ENCODE measurements at regions not wholly inside any gene's neighbourhood (a gene's known extent, or its start where the extent isn't known, plus 50 kb on each side); places are given as distances from the start of the nearest gene placed in this dataset.
A peak's percentile ranks its signal among the peaks of the same experiment; 100 is the strongest.
"Not testable (repeated sequence)": the region's sequence is repeated elsewhere in the genome, so short reads cannot be mapped to it uniquely, and the experiment has no call there.

DNA sequence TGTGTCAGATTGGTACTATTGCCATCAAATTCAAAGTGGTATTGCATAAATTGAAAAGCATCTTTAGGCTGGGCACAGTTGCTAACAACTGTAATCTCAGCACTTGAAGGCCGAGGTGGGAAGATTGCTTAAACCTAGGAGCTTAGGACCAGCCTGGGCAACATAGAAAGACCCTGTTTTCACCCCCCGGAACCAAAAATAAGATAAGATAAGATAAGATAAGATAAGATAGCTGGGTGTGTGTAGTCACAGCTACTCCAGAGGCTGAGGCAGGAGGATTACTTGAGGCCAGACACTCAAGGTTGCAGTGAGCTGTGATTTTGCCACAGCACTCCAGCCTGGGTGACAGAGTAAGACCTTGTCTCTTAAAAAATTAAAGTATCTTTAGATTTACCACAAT lies 297.9 kb upstream of the SEMA6A start:
- Histone ChIP-seq H4K8ac (replicated peaks; ENCODE audit: insufficient read length, low read depth, low read length) (no peak overlapping the region), H2BK12ac (ENCODE audit: insufficient read length, low read depth, low read length) (no peak overlapping the region), H2BK15ac (ENCODE audit: low read depth, low read length) (no peak overlapping the region), H2AFZ (ENCODE audit: low read length) (no peak overlapping the region), H4K5ac (ENCODE audit: insufficient read length, low read depth, low read length) (no peak overlapping the region), H2BK120ac (ENCODE audit: low read depth, low read length, poor library complexity, severe bottlenecking) (no peak overlapping the region), H2AK5ac (ENCODE audit: insufficient read length, low read length) (no peak overlapping the region), H3K4me2 (ENCODE audit: insufficient read depth, insufficient read length, low read length) (no peak overlapping the region), H3K56ac (ENCODE audit: insufficient read length, low read depth, low read length) (no peak overlapping the region), H3K23ac (ENCODE audit: insufficient read length, low read depth, low read length) (no peak overlapping the region), H3K14ac (ENCODE audit: insufficient read depth, low read length) (no peak overlapping the region), H3K79me2 (ENCODE audit: insufficient read depth, low read length) (no peaks in the 10 kb centered on the region), H3K27me3 (ENCODE audit: insufficient read depth, low read length) (no peaks in the 10 kb centered on the region; the same call in 1 of the 2 replicates), H2BK5ac (ENCODE audit: insufficient read length, low read length) (no peak overlapping the region), H3K4ac (ENCODE audit: low read depth, low read length) (no peak overlapping the region), H3K23me2 (ENCODE audit: insufficient read length, low read depth, low read length, poor library complexity, severe bottlenecking) (no peaks in the 10 kb centered on the region), H4K91ac (ENCODE audit: insufficient read length, low read depth, low read length) (no peak overlapping the region), H3K27ac (ENCODE audit: insufficient read length, low read depth, low read length) (no peak overlapping the region), H3K9me3 (ENCODE audit: control insufficient read depth, low read depth, low read length) (no peaks in the 10 kb centered on the region), H3K18ac (ENCODE audit: insufficient read length, low read depth, low read length) (no peak overlapping the region), H3K4me1 (ENCODE audit: insufficient read depth, low read length) (peaks cover 2% of the 10 kb centered on the region; the same call in 1 of the 2 replicates), H3K9ac (ENCODE audit: extremely low read depth, insufficient read length, low read length) (no peak overlapping the region), H3T11ph (ENCODE audit: low read length) (no peak overlapping the region), H2BK20ac (ENCODE audit: low read depth, low read length, poor library complexity, severe bottlenecking) (no peak overlapping the region), H3K79me1 (ENCODE audit: insufficient read depth, low read depth, low read length, poor library complexity, severe bottlenecking) (no peaks in the 10 kb centered on the region), H4K20me1 (ENCODE audit: control insufficient read depth, insufficient read depth, insufficient read length) (no peaks in the 10 kb centered on the region)
- no peak for DNase-seq
- Mint-ChIP-seq H3K36me3 (ENCODE audit: insufficient read depth in 1 of 3, low read depth in 3 of 3) (peaks cover 3 to 13% (median 5%) of the 10 kb centered on the region in 3 experiments; a peak in 6 of 7 replicates), H3K27me3 (ENCODE audit: low read depth) (no peaks in the 10 kb centered on the region), H3K27ac (no peak overlapping the region), H3K9me3 (peaks cover 3 to 4% of the 10 kb centered on the region in 2 experiments; a peak in 3 of 5 replicates), H3K4me1 (peaks cover 13 to 15% of the 10 kb centered on the region in 2 experiments), H3K4me3 (no peak overlapping the region)
- TF ChIP-seq, protein P1, sequence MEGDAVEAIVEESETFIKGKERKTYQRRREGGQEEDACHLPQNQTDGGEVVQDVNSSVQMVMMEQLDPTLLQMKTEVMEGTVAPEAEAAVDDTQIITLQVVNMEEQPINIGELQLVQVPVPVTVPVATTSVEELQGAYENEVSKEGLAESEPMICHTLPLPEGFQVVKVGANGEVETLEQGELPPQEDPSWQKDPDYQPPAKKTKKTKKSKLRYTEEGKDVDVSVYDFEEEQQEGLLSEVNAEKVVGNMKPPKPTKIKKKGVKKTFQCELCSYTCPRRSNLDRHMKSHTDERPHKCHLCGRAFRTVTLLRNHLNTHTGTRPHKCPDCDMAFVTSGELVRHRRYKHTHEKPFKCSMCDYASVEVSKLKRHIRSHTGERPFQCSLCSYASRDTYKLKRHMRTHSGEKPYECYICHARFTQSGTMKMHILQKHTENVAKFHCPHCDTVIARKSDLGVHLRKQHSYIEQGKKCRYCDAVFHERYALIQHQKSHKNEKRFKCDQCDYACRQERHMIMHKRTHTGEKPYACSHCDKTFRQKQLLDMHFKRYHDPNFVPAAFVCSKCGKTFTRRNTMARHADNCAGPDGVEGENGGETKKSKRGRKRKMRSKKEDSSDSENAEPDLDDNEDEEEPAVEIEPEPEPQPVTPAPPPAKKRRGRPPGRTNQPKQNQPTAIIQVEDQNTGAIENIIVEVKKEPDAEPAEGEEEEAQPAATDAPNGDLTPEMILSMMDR (conservative IDR thresholded peaks at IDR 0.05): no peak
- WGBS (ENCODE audit: extremely low coverage, insufficient read length, low lambda C conversion rate): no CpG with 5 or more reads among the region's 2 CpGs

DNA sequence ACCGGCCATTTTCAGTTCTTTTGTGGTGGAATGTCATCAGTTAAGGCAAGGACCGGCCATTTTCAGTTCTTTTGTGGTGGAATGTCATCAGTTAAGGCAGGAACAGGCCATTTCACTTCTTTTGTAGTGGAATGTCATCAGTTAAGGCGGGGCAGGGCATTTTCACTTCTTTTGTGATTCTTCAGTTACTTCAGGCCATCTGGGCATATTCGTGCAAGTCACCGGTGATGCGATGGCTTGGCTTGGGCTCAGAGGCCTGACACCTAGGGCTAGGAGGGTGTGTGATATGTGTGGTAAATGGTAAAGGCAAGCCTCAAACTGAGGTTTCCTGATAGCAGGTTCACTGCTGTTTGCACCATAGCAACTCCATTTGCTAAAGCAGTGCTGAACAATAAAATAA lies 293.2 kb upstream of the SEMA6A start:
- peaks cover 46 to 48% of the 10 kb centered on the region in 2 experiments for H3K4me1 Mint-ChIP-seq
- H2BK120ac ChIP-seq (ENCODE audit: low read depth, low read length, poor library complexity, severe bottlenecking); H3T11ph ChIP-seq (ENCODE audit: low read length); H2AK5ac ChIP-seq (ENCODE audit: insufficient read length, low read length); H3K27me3 Mint-ChIP-seq (ENCODE audit: low read depth); H3K18ac ChIP-seq (ENCODE audit: insufficient read length, low read depth, low read length); H3K79me1 ChIP-seq (ENCODE audit: insufficient read depth, low read depth, low read length, poor library complexity, severe bottlenecking); H4K91ac ChIP-seq (ENCODE audit: insufficient read length, low read depth, low read length); H3K4ac ChIP-seq (ENCODE audit: low read depth, low read length); H3K14ac ChIP-seq (ENCODE audit: insufficient read depth, low read length); H3K23ac ChIP-seq (ENCODE audit: insufficient read length, low read depth, low read length); H2BK20ac ChIP-seq (ENCODE audit: low read depth, low read length, poor library complexity, severe bottlenecking); H3K79me2 ChIP-seq (ENCODE audit: insufficient read depth, low read length); H3K9ac ChIP-seq (ENCODE audit: extremely low read depth, insufficient read length, low read length); H3K4me2 ChIP-seq (ENCODE audit: insufficient read depth, insufficient read length, low read length); H3K9me3 ChIP-seq (ENCODE audit: control insufficient read depth, low read depth, low read length); H3K27ac Mint-ChIP-seq; H3K4me3 Mint-ChIP-seq; H3K9me3 Mint-ChIP-seq; H4K20me1 ChIP-seq (ENCODE audit: control insufficient read depth, insufficient read depth, insufficient read length); H3K23me2 ChIP-seq (ENCODE audit: insufficient read length, low read depth, low read length, poor library complexity, severe bottlenecking); H2BK5ac ChIP-seq (ENCODE audit: insufficient read length, low read length); H4K5ac ChIP-seq (ENCODE audit: insufficient read length, low read depth, low read length); H3K27me3 ChIP-seq (ENCODE audit: insufficient read depth, low read length); H3K56ac ChIP-seq (ENCODE audit: insufficient read length, low read depth, low read length); H2BK15ac ChIP-seq (ENCODE audit: low read depth, low read length); H2AFZ ChIP-seq (ENCODE audit: low read length): not testable (repeated sequence)
- peak; percentile 89 for DNase-seq
- WGBS (ENCODE audit: extremely low coverage, insufficient read length, low lambda C conversion rate): no CpG with 5 or more reads among the region's 6 CpGs
- H3K27ac ChIP-seq (ENCODE audit: insufficient read length, low read depth, low read length): peak overlapping the region; percentile 88
- peaks cover 14% of the 10 kb centered on the region; the same call in 1 of the 2 replicates for H3K4me1 ChIP-seq (ENCODE audit: insufficient read depth, low read length)
- peaks cover 3 to 15% (median 5%) of the 10 kb centered on the region in 3 experiments; a peak in 6 of 7 replicates for H3K36me3 Mint-ChIP-seq (ENCODE audit: insufficient read depth in 1 of 3, low read depth in 3 of 3)
- H4K8ac ChIP-seq (replicated peaks; ENCODE audit: insufficient read length, low read depth, low read length): peak overlapping the region; percentile 93
- peak overlapping the region; percentile 88 for H2BK12ac ChIP-seq (ENCODE audit: insufficient read length, low read depth, low read length)
